HS-27A (cell line): ENCODE measurements at regions not wholly inside any gene's neighbourhood (a gene's known extent, or its start where the extent isn't known, plus 50 kb on each side); places are given as distances from the start of the nearest gene placed in this dataset.

Source experiments
- DNase-seq: peaks from one replicate; pipeline ENCODE4 v3.0.0-alpha.2; 2012; ENCODE audit warnings: low read depth, missing footprints

- no peak for DNase-seq
Measured at GRCh38 chr3:65114041-65114440, 426.2 kb upstream of the ADAMTS9 start.

GRCh38 chr3:65112751-65113300 lies 425.0 kb upstream of the ADAMTS9 start:
- no peak for DNase-seq

GRCh38 chr3:65110661-65111060 lies 422.9 kb upstream of the ADAMTS9 start:
- DNase-seq, result no peak

GRCh38 chr3:65109966-65110500 lies 422.2 kb upstream of the ADAMTS9 start:
- no peak for DNase-seq

GRCh38 chr3:65107174-65107573 lies 419.4 kb upstream of the ADAMTS9 start:
- no peak for DNase-seq

- no peak for DNase-seq
Measured at GRCh38 chr3:65101450-65101849, 413.6 kb upstream of the ADAMTS9 start.

- no peak for DNase-seq
Measured at GRCh38 chr3:65098400-65098799, 410.6 kb upstream of the ADAMTS9 start.

- no peak for DNase-seq
Measured at GRCh38 chr3:65096110-65096745, 408.4 kb upstream of the ADAMTS9 start.

GRCh38 chr3:65094723-65095122 lies 406.9 kb upstream of the ADAMTS9 start:
- DNase-seq, result no peak

- DNase-seq, result no peak
Measured at GRCh38 chr3:65093641-65094040, 405.8 kb upstream of the ADAMTS9 start.

- DNase-seq, result no peak
Measured at GRCh38 chr3:65091565-65091964, 403.8 kb upstream of the ADAMTS9 start.

- no peak for DNase-seq
Measured at GRCh38 chr3:65083240-65083639, 395.4 kb upstream of the ADAMTS9 start.

- no peak for DNase-seq
Measured at GRCh38 chr3:65081536-65081935, 393.7 kb upstream of the ADAMTS9 start.

GRCh38 chr3:65080432-65080831 lies 392.6 kb upstream of the ADAMTS9 start:
- DNase-seq, result no peak

- no peak for DNase-seq
Measured at GRCh38 chr3:65079560-65079959, 391.8 kb upstream of the ADAMTS9 start.

- DNase-seq, result no peak
Measured at GRCh38 chr3:65078748-65079147, 390.9 kb upstream of the ADAMTS9 start.

- no peak for DNase-seq
Measured at GRCh38 chr3:65077124-65077523, 389.3 kb upstream of the ADAMTS9 start.

GRCh38 chr3:65070968-65071367 lies 383.2 kb upstream of the ADAMTS9 start:
- DNase-seq, result no peak

GRCh38 chr3:65060904-65061303 lies 373.1 kb upstream of the ADAMTS9 start:
- no peak for DNase-seq

- DNase-seq, result no peak
Measured at GRCh38 chr3:65052101-65052500, 364.3 kb upstream of the ADAMTS9 start.

GRCh38 chr3:65048151-65048550 lies 360.4 kb upstream of the ADAMTS9 start:
- no peak for DNase-seq

GRCh38 chr3:65045138-65045537 lies 357.3 kb upstream of the ADAMTS9 start:
- DNase-seq, result no peak

GRCh38 chr3:65044401-65044800 lies 356.6 kb upstream of the ADAMTS9 start:
- DNase-seq, result no peak

GRCh38 chr3:65042675-65043074 lies 354.9 kb upstream of the ADAMTS9 start:
- no peak for DNase-seq
